Effector memory CD8-positive, alpha-beta T cell (primary cell): ENCODE measurements at regions not wholly inside any gene's neighbourhood (a gene's known extent, or its start where the extent isn't known, plus 50 kb on each side); places are given as distances from the start of the nearest gene placed in this dataset.
"Not testable (repeated sequence)": the region's sequence is repeated elsewhere in the genome, so short reads cannot be mapped to it uniquely, and the experiment has no call there.

ENCODE experiments used
- ATAC-seq: fragments of 150-1000 bp; cut with Tn5 transposase; replicated peaks from 2 replicates; pipeline ENCODE4 v1.10.0; 2021; ENCODE audit warnings: mild to moderate bottlenecking, moderate library complexity
- DNase-seq, 3 experiments: peaks; one replicate each; pipeline ENCODE4 v3.0.0; 2021
- H3K27ac Mint-ChIP-seq, 2 donors: one replicate each; pipeline ENCODE4 v1.8.0; 2022; ENCODE audit warnings: mild to moderate bottlenecking in 2 of 2, mixed read lengths in 2 of 2, moderate library complexity in 2 of 2
- H3K27me3 Mint-ChIP-seq, 2 donors: one replicate each; pipeline ENCODE4 v1.8.0; 2022; ENCODE audit warnings: mixed read lengths in 2 of 2
- H3K36me3 Mint-ChIP-seq: one replicate; pipeline ENCODE4 v1.8.0; 2022; ENCODE audit warnings: mild to moderate bottlenecking, moderate library complexity, mixed read lengths; ENCODE audit not compliant: insufficient read depth
- H3K4me1 Mint-ChIP-seq, 2 donors: one replicate each; pipeline ENCODE4 v1.8.0; 2022; ENCODE audit warnings: low read depth in 2 of 2, mixed read lengths in 2 of 2
- H3K4me3 Mint-ChIP-seq, 2 donors: one replicate each; pipeline ENCODE4 v1.8.0; 2022; ENCODE audit warnings: mild to moderate bottlenecking in 2 of 2, mixed read lengths in 2 of 2, moderate library complexity in 2 of 2
- H3K9me3 Mint-ChIP-seq, 2 donors: one replicate each; pipeline ENCODE4 v1.8.0; 2022; ENCODE audit warnings: mixed read lengths in 2 of 2

DNA sequence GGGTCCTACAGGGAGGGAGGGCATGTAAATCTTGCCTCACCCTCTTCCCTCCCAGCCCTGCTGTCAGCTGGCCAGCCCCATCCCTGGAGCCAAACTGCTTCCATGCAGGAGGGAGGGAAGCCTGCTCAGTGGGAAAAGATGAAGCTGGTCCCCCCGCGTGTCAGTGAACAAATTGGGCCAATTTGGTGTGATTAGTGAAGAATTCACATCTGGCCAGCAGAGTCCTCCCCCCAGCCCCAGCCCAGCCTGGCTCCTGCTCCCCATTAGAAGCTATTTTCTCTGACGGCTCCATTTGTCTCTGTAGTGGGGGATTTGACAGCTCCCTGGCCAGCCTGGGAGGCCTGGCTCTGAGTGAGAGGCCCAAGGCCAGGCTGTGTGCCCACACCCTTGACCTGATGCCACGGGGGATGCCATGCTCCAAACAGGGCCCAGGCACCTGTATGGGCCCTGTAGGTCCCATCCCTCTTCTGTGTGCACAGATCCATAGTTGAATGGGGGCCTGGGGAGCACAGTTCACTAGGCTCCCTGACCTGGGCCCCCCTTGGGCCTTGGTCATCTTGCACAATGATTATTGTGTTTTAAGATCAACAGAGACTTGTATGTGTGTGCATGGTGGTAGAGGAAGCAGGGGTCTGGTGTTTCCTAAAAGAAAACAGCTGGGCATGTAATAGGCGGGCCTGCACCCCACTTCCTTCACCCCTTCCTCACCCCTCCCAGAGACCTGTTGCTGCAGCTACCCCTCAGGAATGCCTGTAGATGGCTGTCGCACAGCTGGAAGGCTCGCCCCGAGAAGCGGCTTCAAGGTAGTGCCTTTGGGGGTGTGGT lies 50.7 kb upstream of the TAC4 start:
- ATAC-seq (no peak), DNase-seq (no peak)
- Mint-ChIP-seq H3K9me3 (no peaks in the 10 kb centered on the region), H3K27ac (no peak overlapping the region), H3K4me3 (no peak overlapping the region), H3K27me3 (peaks cover 78 to 99% of the 10 kb centered on the region in 2 donors), H3K36me3 (no peaks in the 10 kb centered on the region), H3K4me1 (peaks cover 0 to 2% of the 10 kb centered on the region in 2 donors)

DNA sequence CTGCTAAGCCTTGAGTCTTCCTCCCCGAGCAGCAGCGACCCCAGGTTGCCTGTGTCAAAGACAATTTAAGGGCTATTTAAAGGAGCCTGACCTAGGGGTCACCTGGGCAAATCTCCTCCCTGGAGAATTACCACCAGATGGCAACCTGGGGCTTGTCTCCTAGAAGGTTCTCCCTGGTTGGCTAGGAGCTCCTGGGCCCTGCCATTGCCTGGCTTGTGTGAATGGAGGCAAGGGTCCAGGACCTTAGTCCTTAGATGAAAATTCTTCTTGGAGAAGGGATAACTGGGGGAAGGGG lies 51.3 kb upstream of the TAC4 start:
- Mint-ChIP-seq H3K4me1 (peaks cover 0 to 2% of the 10 kb centered on the region in 2 donors), H3K27me3 (peaks cover 76 to 99% of the 10 kb centered on the region in 2 donors), H3K27ac (no peak overlapping the region), H3K9me3 (no peaks in the 10 kb centered on the region), H3K36me3 (no peaks in the 10 kb centered on the region), H3K4me3 (no peak overlapping the region)
- DNase-seq (no peak), ATAC-seq (no peak)

DNA sequence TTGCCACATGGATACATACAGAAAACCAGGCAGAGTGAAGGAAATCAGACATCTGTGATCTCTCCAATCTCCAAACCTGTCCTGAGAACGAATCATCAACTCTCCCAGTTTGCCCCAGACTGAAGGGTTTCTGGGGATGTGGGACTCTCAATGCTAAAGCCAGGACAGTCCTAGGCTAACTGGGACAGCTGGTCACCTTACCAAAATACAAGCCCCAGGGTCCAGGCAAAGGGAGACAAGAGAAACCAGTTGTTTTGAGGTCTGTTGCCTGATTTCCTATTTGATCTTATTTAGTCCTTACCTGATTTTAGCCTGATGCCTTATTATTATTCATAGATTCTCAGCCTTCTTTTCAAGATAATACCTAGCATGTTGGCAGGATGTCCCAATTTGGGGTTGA lies 51.7 kb upstream of the TAC4 start:
- ATAC-seq (no peak), DNase-seq (no peak)
- Mint-ChIP-seq H3K4me1 (peaks cover 0 to 2% of the 10 kb centered on the region in 2 donors), H3K4me3 (no peak overlapping the region), H3K27ac (no peak overlapping the region), H3K27me3 (peaks cover 76 to 99% of the 10 kb centered on the region in 2 donors), H3K36me3 (no peaks in the 10 kb centered on the region), H3K9me3 (no peaks in the 10 kb centered on the region)

DNA sequence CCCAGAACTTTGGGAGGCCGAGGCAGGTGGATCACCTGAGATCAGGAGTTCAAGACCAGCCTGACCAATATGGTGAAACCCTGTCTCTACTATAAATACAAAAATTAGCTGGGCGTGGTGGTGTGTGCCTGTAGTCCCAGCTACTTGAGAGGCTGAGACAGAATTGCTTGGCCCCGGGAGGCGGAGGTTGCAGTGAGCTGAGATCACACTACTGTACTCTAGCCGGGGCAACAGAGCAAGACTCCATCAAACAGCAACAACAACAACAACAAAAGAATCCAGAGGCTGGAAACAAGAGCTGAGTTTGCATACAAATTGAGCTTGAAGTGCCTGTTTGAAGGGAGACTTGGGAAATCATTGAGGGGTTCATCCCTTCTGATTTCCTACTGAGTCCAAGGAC lies 52.9 kb upstream of the TAC4 start:
- H3K4me1 Mint-ChIP-seq, DNase-seq, H3K4me3 Mint-ChIP-seq, ATAC-seq, H3K36me3 Mint-ChIP-seq, H3K9me3 Mint-ChIP-seq: not testable (repeated sequence)
- Mint-ChIP-seq H3K27ac (peak overlapping the region in 1 of 2 donors; percentile 26), H3K27me3 (peaks cover 80 to 100% of the 10 kb centered on the region in 2 donors)

DNA sequence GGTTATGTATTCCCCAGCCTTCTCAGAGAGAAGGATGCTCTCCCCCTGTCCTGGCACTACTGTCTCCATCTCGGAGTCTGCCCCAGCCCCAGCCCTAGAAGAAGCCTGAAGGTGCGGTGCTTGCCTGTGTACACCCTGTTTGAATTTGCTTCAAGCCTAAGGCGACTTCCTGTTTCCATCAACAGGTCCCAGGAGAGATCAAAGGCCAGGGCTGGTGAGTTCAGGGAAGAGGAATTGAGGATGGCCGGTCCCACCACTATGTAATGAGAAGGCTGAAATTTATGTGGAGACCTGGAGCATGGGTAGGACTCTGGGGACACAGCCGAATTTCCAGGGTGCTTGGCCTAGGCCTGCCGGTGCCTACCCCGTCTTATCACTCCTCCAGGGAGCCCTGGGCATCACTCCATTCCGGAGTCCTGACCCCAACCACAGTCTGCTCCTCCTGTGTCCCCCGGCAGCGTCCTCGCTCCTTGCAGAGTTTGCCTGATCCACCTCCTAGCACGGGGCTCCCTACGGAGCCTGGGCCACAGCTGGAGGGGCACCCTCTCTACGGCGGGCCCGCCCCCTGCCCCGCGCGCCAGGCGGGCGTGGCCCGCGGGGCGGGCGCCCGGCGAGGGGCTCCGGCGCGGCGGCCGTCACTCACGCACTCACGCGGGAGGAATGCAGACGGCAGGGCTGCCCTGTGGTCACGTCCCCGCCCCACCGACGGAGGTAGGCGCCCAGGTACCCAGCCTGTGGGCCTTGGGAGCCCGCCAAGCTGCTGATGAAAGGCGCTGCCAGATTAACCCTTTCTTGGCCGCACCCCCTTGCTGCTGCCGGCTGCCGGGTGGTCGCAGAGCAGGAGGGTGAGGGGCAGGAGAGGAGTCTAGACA lies 53.8 kb upstream of the TAC4 start:
- DNase-seq = no peak
- ATAC-seq = no peak
- no peaks in the 10 kb centered on the region for H3K36me3 Mint-ChIP-seq
- no peak overlapping the region for H3K4me3 Mint-ChIP-seq
- H3K9me3 Mint-ChIP-seq = no peaks in the 10 kb centered on the region
- H3K4me1 Mint-ChIP-seq = peaks cover 0 to 2% of the 10 kb centered on the region in 2 donors
- peak overlapping the region in 1 of 2 donors; percentile 26 for H3K27ac Mint-ChIP-seq
- H3K27me3 Mint-ChIP-seq = peaks cover 80 to 100% of the 10 kb centered on the region in 2 donors

DNA sequence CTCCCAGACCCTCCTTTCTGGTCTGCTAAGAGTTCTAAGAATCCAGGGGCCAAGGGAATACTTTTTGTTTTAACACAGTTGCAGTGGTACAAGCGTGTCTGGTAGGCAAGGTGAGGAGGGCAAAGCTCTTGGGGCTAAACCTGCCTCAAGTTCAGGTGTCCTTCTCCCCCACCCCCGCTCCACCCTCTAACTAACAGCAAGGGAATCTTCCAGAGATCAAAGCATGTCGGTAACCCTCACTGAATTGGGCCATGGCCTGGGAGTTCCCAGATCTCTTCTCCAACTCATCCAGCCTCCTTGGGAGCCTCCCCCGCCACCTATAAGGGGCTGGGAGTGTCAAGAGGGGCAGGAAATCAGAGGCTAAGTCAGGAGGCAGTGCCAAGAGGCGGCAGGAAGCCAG lies 55.7 kb upstream of the TAC4 start:
- Mint-ChIP-seq H3K9me3 (no peaks in the 10 kb centered on the region), H3K36me3 (no peaks in the 10 kb centered on the region), H3K27ac (no peak overlapping the region), H3K4me3 (no peak overlapping the region), H3K27me3 (peaks cover 79 to 100% of the 10 kb centered on the region in 2 donors), H3K4me1 (peaks cover 0 to 2% of the 10 kb centered on the region in 2 donors)
- ATAC-seq = no peak
- no peak for DNase-seq

DNA sequence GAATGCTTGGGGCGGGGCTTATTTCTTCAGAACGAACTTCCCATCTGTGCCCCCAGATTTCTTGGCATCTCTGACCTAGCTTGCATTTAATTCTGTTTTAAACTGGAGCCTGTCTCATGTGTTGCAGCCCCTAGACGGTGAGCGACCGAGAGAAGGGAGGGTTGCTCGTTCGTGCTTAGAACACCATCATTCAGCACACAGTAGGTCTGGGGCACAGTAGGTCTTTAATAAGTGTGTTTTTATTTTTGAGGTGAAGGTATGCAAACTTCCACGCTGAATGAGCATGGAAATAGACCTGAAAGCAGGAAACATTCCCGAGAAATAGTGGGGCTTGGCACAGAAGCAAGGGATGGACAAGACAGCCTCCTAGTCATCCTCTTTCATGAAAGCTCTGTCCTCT lies 57.0 kb upstream of the TAC4 start:
- no peaks in the 10 kb centered on the region for H3K9me3 Mint-ChIP-seq
- DNase-seq (no peak), ATAC-seq (no peak)
- H3K4me1 Mint-ChIP-seq = peaks cover 0 to 7% of the 10 kb centered on the region in 2 donors
- H3K27me3 Mint-ChIP-seq = peaks cover 83 to 100% of the 10 kb centered on the region in 2 donors
- no peak overlapping the region for H3K4me3 Mint-ChIP-seq
- no peaks in the 10 kb centered on the region for H3K36me3 Mint-ChIP-seq
- H3K27ac Mint-ChIP-seq = no peak overlapping the region

DNA sequence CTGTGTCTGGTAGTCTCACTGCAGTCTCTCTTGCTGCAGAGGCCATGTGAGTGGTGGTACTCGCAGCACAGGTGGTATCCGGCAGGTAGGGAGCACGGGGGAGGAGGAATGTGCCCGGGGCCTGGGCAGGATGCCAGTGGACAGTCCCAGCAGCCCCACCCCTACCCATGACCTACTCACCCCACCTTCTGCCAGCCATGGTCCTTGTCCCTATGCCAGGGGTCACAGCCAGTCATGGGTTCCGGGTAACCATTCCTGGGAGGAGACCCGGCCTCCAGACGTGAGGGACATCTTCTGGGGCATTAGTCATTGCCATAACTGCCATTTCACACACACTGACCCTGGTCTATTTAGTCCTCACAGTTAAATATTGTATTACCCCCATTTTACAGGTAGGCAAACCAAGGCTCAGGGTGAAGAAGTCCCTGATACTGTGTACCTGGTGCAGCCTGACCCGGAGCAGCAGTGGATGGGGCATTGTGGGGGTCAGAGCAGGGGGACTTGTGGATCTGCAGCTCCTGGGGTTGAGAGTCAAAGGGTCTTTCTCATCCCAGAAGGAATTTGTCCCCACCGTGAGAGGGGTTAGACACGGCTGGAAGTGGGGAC lies 58.8 kb upstream of the TAC4 start:
- no peak for ATAC-seq
- peaks cover 84 to 100% of the 10 kb centered on the region in 2 donors for H3K27me3 Mint-ChIP-seq
- H3K9me3 Mint-ChIP-seq = no peaks in the 10 kb centered on the region
- H3K4me1 Mint-ChIP-seq = peaks cover 0 to 11% of the 10 kb centered on the region in 2 donors
- DNase-seq = no peak
- H3K4me3 Mint-ChIP-seq = no peak overlapping the region
- no peak overlapping the region for H3K27ac Mint-ChIP-seq
- H3K36me3 Mint-ChIP-seq = no peaks in the 10 kb centered on the region

DNA sequence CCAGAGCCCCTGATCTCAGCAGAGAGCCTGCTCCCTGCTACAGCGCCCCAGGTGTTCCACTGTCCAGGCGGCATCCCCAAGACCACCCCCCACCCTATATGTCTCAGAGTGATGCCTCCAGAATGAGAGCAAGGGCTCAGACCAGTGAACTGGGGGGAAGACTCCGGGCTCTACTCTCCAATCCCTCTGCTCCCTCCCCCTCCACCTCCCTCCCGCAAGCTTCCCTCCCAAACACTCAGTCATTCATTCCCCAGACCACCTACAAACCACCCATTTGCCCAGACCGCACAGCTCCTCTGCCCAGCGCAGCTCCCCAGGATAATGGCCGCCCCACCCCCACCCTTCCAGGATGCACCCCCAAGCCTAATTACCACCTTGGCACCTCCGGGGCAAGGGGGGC lies 59.4 kb upstream of the TAC4 start:
- DNase-seq = no peak
- no peak overlapping the region for H3K27ac Mint-ChIP-seq
- peaks cover 90 to 100% of the 10 kb centered on the region in 2 donors for H3K27me3 Mint-ChIP-seq
- ATAC-seq = no peak
- no peak overlapping the region for H3K4me3 Mint-ChIP-seq
- peaks cover 0 to 11% of the 10 kb centered on the region in 2 donors for H3K4me1 Mint-ChIP-seq
- H3K9me3 Mint-ChIP-seq = no peaks in the 10 kb centered on the region
- H3K36me3 Mint-ChIP-seq = peaks cover 2% of the 10 kb centered on the region

DNA sequence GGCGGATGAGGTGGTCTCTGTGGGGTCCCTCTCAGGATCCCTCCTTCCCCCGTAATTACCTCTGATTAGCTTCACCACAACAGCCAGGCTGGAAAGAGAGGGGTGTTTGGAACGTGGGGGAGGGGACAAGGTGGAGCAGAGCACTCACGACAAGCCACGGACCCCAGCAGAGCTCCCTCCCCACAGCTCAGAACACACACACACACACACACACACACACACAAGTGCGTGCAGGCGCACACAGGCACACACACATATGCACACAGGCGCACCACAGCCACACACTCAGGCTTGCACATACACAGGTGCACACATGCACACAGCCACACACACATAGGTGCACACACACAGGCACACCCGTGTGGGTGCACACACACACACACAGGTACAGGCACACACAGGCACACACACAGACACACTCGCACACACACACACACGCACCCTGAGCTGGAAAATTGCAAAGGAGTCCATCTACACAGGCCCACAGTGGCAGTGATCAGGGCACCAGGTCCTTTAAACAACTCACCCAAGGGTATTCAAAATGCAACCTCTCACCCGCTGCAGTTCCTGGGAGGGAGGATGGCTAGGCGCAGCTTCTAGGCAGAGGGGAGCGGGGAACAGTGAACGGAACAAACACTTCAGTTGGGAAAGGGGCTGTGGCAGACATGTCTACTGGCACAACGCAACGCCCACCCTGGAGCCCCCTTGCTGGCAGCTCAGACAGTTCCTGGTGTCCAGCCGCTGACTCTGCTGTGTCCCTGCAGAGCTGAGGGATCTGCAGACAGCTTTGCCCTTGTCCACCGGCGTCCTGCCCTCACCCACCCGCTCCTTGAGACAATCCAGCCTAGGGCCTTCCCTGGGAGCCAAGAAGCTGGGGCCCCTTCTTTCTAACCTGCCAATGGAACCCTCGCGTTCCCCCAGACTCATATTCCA lies 59.9 kb upstream of the DLX4 start:
- Mint-ChIP-seq H3K4me3 (peak overlapping the region in 1 of 2 donors; percentile 70), H3K9me3 (no peaks in the 10 kb centered on the region), H3K4me1 (peaks cover 0 to 11% of the 10 kb centered on the region in 2 donors), H3K36me3 (peaks cover 3% of the 10 kb centered on the region), H3K27me3 (peaks cover 85 to 100% of the 10 kb centered on the region in 2 donors), H3K27ac (no peak overlapping the region)
- no peak for DNase-seq
- ATAC-seq = no peak

DNA sequence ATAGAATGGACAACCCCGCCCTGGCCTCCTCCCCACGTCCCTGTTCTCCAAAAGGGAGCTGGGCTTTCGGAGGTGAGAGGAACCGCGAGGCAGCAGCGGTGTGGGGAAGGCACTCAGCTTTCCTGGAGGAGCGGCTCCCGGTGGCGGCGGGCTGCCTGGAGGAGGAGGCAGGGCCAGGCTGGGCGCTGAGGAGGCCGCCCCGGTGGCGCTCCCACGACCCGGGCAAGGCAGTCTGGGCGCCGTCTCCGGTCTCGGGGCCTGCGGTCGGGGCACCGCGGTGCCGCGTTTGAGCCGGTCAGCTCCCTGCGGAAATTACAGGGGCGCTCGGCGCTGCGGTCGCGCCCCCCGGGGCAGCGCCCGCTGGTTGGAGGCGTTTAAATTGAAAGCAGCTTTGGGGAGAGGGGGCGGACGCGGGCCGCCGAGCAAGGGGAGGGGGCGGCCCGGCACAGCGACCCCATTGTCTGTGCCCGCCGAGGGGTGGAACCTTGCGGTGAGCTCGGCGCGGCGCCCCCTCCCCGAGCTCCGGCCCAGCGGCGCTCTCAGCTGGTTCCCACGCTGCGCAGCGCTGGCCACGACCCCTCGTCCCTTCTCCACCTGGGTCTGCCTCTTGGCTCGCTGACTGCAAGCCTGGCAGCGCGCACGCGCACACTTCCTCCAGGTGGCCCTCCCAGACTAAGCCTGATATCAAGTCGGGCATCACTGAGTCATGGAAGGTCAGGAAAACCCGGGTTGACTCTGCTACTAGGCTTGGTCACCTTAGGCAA lies 58.7 kb upstream of the DLX4 start:
- ATAC-seq (peak; percentile 27), DNase-seq (no peak)
- Mint-ChIP-seq H3K4me1 (peaks cover 0 to 12% of the 10 kb centered on the region in 2 donors), H3K36me3 (peaks cover 3% of the 10 kb centered on the region), H3K27me3 (peaks cover 81 to 100% of the 10 kb centered on the region in 2 donors), H3K4me3 (peak overlapping the region; percentile 13 to 70), H3K27ac (no peak overlapping the region), H3K9me3 (no peaks in the 10 kb centered on the region)

DNA sequence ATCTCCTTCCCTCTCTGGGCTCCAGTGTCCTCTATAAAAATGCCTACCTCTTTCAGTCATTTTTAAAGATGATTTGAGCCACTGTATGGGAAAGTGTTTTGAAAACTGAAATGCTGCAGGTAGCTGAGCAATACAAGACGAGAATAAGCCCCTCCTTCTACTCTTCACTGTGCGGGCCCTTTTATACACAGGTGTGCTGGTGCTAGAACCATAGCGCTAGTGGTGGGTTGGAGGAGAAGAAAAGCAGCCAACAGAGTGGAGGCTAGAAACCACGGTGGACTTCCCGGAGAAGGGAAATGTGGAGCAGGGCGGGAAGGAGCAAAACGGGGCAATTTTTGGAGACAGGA lies 58.2 kb upstream of the DLX4 start:
- no peak for DNase-seq
- no peak for ATAC-seq
- peaks cover 3% of the 10 kb centered on the region for H3K36me3 Mint-ChIP-seq
- peak overlapping the region in 1 of 2 donors; percentile 64 for H3K4me3 Mint-ChIP-seq
- no peaks in the 10 kb centered on the region for H3K9me3 Mint-ChIP-seq
- peaks cover 82 to 100% of the 10 kb centered on the region in 2 donors for H3K27me3 Mint-ChIP-seq
- peaks cover 0 to 12% of the 10 kb centered on the region in 2 donors for H3K4me1 Mint-ChIP-seq
- no peak overlapping the region for H3K27ac Mint-ChIP-seq
